HepG2 (cell line): ENCODE measurements at regions not wholly inside any gene's neighbourhood (a gene's known extent, or its start where the extent isn't known, plus 50 kb on each side); places are given as distances from the start of the nearest gene placed in this dataset.

Experiments
- ATAC-seq: fragments of 200-7000 bp; cut with Tn5 transposase; 3 replicates; pipeline ENCODE4 v1.9.1; 2020; ENCODE audit warnings: mild to moderate bottlenecking, moderate library complexity
- BruUV-seq: library from RNA; stranded (reverse); fragments of 400-500 nt; replicated peaks from 2 replicates; lab custom pipeline; 2021; lab: Mats Ljungman, UMichigan
- CTCF ChIA-PET: fragments of 300-600 bp; formaldehyde crosslinking; extraction: SDS; loops from one replicate; lab custom pipeline; 2021; ENCODE audit warnings: low total read pairs, inconsistent platforms, low intra/inter-chr PET ratio; lab: Yijun Ruan, JAX
- POLR2A ChIA-PET: fragments of 350-600 bp; sonication (Branson Sonifier 250); formaldehyde crosslinking; loops from one replicate; lab custom pipeline; 2020; ENCODE audit warnings: antibody characterized with exemption, inconsistent platforms; lab: Yijun Ruan, JAX
- DNase-seq: peaks from one replicate; pipeline ENCODE4 v3.0.0-alpha.2; 2015; ENCODE audit warnings: low spot score
- FAIRE-seq: peaks from 3 replicates; lab custom pipeline; 2011; peaks lifted over from hg19 to GRCh38; lab: Jason Lieb, UNC
- H2AFZ ChIP-seq: one replicate; pipeline ENCODE4 v1.6.1; 2011; ENCODE audit warnings: low read length, inconsistent platforms
- H3K27ac ChIP-seq: fragments of 300-600 bp; 3 replicates; pipeline ENCODE4 v1.8.0; 2011; ENCODE audit warnings: mixed run types, mild to moderate bottlenecking, mixed read lengths, low read length, inconsistent platforms; ENCODE audit not compliant: insufficient read depth; ENCODE audit errors: extremely low read length
- H3K27me3 ChIP-seq, 2 experiments: fragments of 200-600 bp in 1 of 2; 2 replicates in 1 of 2; 3 replicates in 1 of 2; pipeline versions ENCODE4 v1.6.0 to v1.8.0; 2011; ENCODE audit warnings: low read length in 2 of 2, mild to moderate bottlenecking in 2 of 2, moderate library complexity in 2 of 2, inconsistent platforms in 1 of 2; ENCODE audit not compliant: insufficient read depth in 2 of 2, control insufficient read depth in 1 of 2
- H3K36me3 ChIP-seq, 2 experiments: fragments of 200-600 bp in 1 of 2; replicated peaks in 1 of 2; 2 replicates in 1 of 2; 3 replicates in 1 of 2; pipeline versions ENCODE4 v1.5.1 to v1.8.0; 2011; ENCODE audit warnings: low read length in 2 of 2, inconsistent platforms in 1 of 2; ENCODE audit not compliant: insufficient read depth in 2 of 2, control insufficient read depth in 1 of 2
- H3K4me1 ChIP-seq: 2 replicates; pipeline ENCODE4 v1.5.1; 2012; ENCODE audit warnings: low read length, inconsistent platforms; ENCODE audit not compliant: insufficient read depth
- H3K4me2 ChIP-seq: 2 replicates; pipeline ENCODE4 v1.6.0; 2011; ENCODE audit warnings: low read depth, low read length, inconsistent platforms
- H3K4me3 ChIP-seq, 3 experiments: fragments of 200-600 bp in 1 of 3; sonication (generic), shearing (Covaris generic) in 1 of 3; replicated peaks in 1 of 3; 2 replicates each; pipeline ENCODE4 v1.5.1; 2011 to 2016; ENCODE audit warnings: low read length in 3 of 3, inconsistent platforms in 2 of 3, low read depth in 2 of 3, mild to moderate bottlenecking in 2 of 3, control low read depth in 1 of 3, mixed read lengths in 1 of 3; ENCODE audit not compliant: insufficient read depth in 1 of 3
- H3K79me2 ChIP-seq: one replicate; pipeline ENCODE4 v1.6.1; 2011; ENCODE audit warnings: low read length, inconsistent platforms; ENCODE audit not compliant: insufficient read depth
- H3K9ac ChIP-seq: 2 replicates; pipeline ENCODE4 v1.6.0; 2011; ENCODE audit warnings: mild to moderate bottlenecking, low read depth, low read length, inconsistent platforms; ENCODE audit not compliant: insufficient read depth
- H3K9me3 ChIP-seq: 2 replicates; pipeline ENCODE4 v1.5.1; 2012; ENCODE audit warnings: mild to moderate bottlenecking, low read length
- H4K20me1 ChIP-seq: 2 replicates; pipeline ENCODE4 v1.6.0; 2011; ENCODE audit warnings: inconsistent platforms, mild to moderate bottlenecking, low read length, moderate library complexity; ENCODE audit not compliant: insufficient read depth
- CEBPB ChIP-seq: IDR thresholded peaks from 2 replicates; pipeline ENCODE4 v1.6.1; 2011; ENCODE audit warnings: low read depth, low read length, improper control_type of control experiment, borderline replicate concordance
- CTCF ChIP-seq: sonication (generic); formaldehyde crosslinking; IDR thresholded peaks from 2 replicates; pipeline ENCODE4 v1.5.0; 2020; ENCODE audit warnings: mild to moderate bottlenecking, missing genetic modification reagents, moderate library complexity
- ERF ChIP-seq: IDR thresholded peaks from 2 replicates; pipeline ENCODE4 v1.6.1; 2018; ENCODE audit warnings: missing biosample characterization, missing genetic modification reagents
- RAD21 ChIP-seq: fragments of 450-650 bp; formaldehyde crosslinking; IDR thresholded peaks from 2 replicates; pipeline ENCODE4 v1.5.0; 2020; ENCODE audit warnings: mild to moderate bottlenecking
- SIN3B ChIP-seq: fragments of 150-350 bp; IDR thresholded peaks from 2 replicates; pipeline ENCODE4 v1.6.1; 2014; ENCODE audit warnings: low read length
- ZBTB40 ChIP-seq, 2 experiments: fragments of 450-650 bp in 1 of 2; sonication (generic) in 1 of 2; formaldehyde crosslinking in 1 of 2; IDR thresholded peaks; 2 replicates each; pipeline versions ENCODE4 v1.6.1 to v1.8.0; 2016 to 2022; ENCODE audit warnings: antibody characterized with exemption in 1 of 2, mild to moderate bottlenecking in 1 of 2, missing genetic modification reagents in 1 of 2
- ZNF264 ChIP-seq: sonication (generic); formaldehyde crosslinking; IDR thresholded peaks from 2 replicates; pipeline ENCODE4 v1.4.0; 2020; ENCODE audit warnings: missing genetic modification reagents
- ZNF326 ChIP-seq: sonication (generic); formaldehyde crosslinking; IDR thresholded peaks from 2 replicates; pipeline ENCODE4 v1.4.0; 2020; ENCODE audit warnings: missing genetic modification reagents, borderline replicate concordance
- ZNF451 ChIP-seq: sonication (generic); formaldehyde crosslinking; IDR thresholded peaks from 2 replicates; pipeline ENCODE4 v1.5.0; 2020; ENCODE audit warnings: mild to moderate bottlenecking, missing genetic modification reagents
- WGBS: methylation state at CpG from one replicate; pipeline ENCODE4 v1.1.6; 2017; ENCODE audit warnings: low lambda C conversion rate; 5-methylcytosine and 5-hydroxymethylcytosine counted together
- in situ Hi-C: cut with HindIII; loops from 2 replicates; pipeline ENCODE4 v1.10.0; 2017; ENCODE audit warnings: low pct_unique_long_range_greater_than_20kb; ENCODE audit not compliant: extremely low pct_ligation_motif_present
- intact Hi-C: fragments of 100-400 bp; cut with micrococcal nuclease; formaldehyde crosslinking; loops from one replicate; pipeline ENCODE4 v1.10.0; 2022; ENCODE audit not compliant: unreplicated experiment

- peak; percentile 41 for TF ChIP-seq CTCF (CRISPR knock-in tag)
- TF ChIP-seq ZNF451 (CRISPR knock-in tag) = no peak
- TF ChIP-seq CEBPB = peak; percentile 8; the same call in 1 of the 2 replicates
- 0 out of 2 replicates have a peak, but pooled peaks have one; percentile 24 for TF ChIP-seq RAD21 (CRISPR knock-in tag)
These were observed 429.7 kb downstream of the ETS1 start (continued) for GRCh38 chr11:128157423-128158298.

- H4K20me1 ChIP-seq = no peaks in the 10 kb centered on the region
- ChIA-PET POLR2A (no interaction called here), CTCF (interaction anchor here (2.0 kb wide), 1 partner anchor 125 kb away, joined by 11 read pairs; no protein-coding TSS in a partner anchor)
- intact Hi-C loops (loop anchor here (5.0 kb wide), 1 partner anchor 476 kb away; no protein-coding TSS in a partner anchor), in situ Hi-C loops (loop anchor here (25.0 kb wide), 1 partner anchor 1719 kb away; no protein-coding TSS in a partner anchor)
- H3K4me3 ChIP-seq = no peak overlapping the region
- BruUV-seq = no TSS peak
- H3K27me3 ChIP-seq = no peaks in the 10 kb centered on the region
- no peak overlapping the region for H3K27ac ChIP-seq
- no peak overlapping the region for H2AFZ ChIP-seq
- H3K36me3 ChIP-seq = no peaks in the 10 kb centered on the region
- no peaks in the 10 kb centered on the region for H3K4me1 ChIP-seq
- no peak overlapping the region for H3K9ac ChIP-seq
- DNase-seq = no peak
- no peak for ATAC-seq
- no peaks in the 10 kb centered on the region for H3K9me3 ChIP-seq
- whole genome bisulfite sequencing = 2% methylated on average over 3 of the region's 3 CpGs
- no peaks in the 10 kb centered on the region for H3K79me2 ChIP-seq
- no peak for FAIRE-seq
- no peak overlapping the region for H3K4me2 ChIP-seq
- TF ChIP-seq ZNF326 (no peak), ZBTB40 (IDR thresholded peaks at IDR 0.05) (no peak), ZBTB40 (CRISPR knock-in tag; IDR thresholded peaks at IDR 0.05) (no peak), SIN3B (no peak), ZNF264 (no peak), ERF (CRISPR knock-in tag) (no peak)
These were observed 430.9 kb downstream of the ETS1 start for GRCh38 chr11:128156486-128156885.
